PFSK-1 (cell line): ENCODE measurements at regions not wholly inside any gene's neighbourhood (a gene's known extent, or its start where the extent isn't known, plus 50 kb on each side); places are given as distances from the start of the nearest gene placed in this dataset.

Experiments used
- FOXP2 ChIP-seq: optimal IDR thresholded peaks from 2 replicates; pipeline ENCODE3; 2011; ENCODE audit warnings: borderline replicate concordance, control low read depth, inconsistent platforms; ENCODE audit not compliant: insufficient read depth; ENCODE audit errors: extremely low read length, extremely low read depth
- POLR2AphosphoS5 ChIP-seq: IDR thresholded peaks from 2 replicates; pipeline ENCODE4 v1.6.1; 2012; ENCODE audit warnings: low read depth, mild to moderate bottlenecking, control low read depth, low read length, moderate library complexity
- SIN3A ChIP-seq: IDR thresholded peaks from 2 replicates; pipeline ENCODE4 v1.6.1; 2012; ENCODE audit warnings: mild to moderate bottlenecking, low read length, moderate library complexity, borderline replicate concordance; ENCODE audit not compliant: insufficient read depth
- TAF1 ChIP-seq: IDR thresholded peaks from 2 replicates; pipeline ENCODE4 v1.6.1; 2012; ENCODE audit warnings: low read length, control low read depth, borderline replicate concordance; ENCODE audit not compliant: insufficient read depth
- TF ChIP-seq, protein P1 (sequence below), 2 experiments: IDR thresholded peaks; 2 replicates each; pipeline versions ENCODE4 v1.6.1 to v1.8.0; 2011 to 2012; ENCODE audit warnings: low read depth in 2 of 2, low read length in 2 of 2, control low read depth in 1 of 2, inconsistent platforms in 1 of 2, mild to moderate bottlenecking in 1 of 2, moderate library complexity in 1 of 2; ENCODE audit not compliant: insufficient read depth in 1 of 2

DNA sequence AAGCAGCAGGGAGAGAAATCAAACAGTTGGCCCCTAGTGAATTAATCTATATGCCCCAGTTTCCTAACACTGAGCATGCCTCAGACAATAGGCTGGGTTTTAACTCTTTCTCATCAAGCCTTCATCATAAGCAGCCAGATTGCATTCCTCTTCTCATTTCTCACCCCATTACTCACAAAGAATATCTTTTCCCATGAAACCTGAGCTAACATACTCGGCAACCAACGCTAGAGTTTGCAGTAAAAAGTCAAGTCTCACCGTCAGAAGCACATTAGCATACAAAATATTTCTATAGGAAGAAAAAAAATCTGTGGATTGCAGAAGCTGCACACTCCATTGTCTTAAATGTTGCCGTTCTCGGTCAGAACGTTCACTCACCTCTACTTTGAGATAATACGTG is 429.9 kb upstream of the ARID1B start:
- TF ChIP-seq POLR2AphosphoS5 (no peak), SIN3A (no peak), TAF1 (no peak), FOXP2 (no peak)
- TF ChIP-seq, protein P1, sequence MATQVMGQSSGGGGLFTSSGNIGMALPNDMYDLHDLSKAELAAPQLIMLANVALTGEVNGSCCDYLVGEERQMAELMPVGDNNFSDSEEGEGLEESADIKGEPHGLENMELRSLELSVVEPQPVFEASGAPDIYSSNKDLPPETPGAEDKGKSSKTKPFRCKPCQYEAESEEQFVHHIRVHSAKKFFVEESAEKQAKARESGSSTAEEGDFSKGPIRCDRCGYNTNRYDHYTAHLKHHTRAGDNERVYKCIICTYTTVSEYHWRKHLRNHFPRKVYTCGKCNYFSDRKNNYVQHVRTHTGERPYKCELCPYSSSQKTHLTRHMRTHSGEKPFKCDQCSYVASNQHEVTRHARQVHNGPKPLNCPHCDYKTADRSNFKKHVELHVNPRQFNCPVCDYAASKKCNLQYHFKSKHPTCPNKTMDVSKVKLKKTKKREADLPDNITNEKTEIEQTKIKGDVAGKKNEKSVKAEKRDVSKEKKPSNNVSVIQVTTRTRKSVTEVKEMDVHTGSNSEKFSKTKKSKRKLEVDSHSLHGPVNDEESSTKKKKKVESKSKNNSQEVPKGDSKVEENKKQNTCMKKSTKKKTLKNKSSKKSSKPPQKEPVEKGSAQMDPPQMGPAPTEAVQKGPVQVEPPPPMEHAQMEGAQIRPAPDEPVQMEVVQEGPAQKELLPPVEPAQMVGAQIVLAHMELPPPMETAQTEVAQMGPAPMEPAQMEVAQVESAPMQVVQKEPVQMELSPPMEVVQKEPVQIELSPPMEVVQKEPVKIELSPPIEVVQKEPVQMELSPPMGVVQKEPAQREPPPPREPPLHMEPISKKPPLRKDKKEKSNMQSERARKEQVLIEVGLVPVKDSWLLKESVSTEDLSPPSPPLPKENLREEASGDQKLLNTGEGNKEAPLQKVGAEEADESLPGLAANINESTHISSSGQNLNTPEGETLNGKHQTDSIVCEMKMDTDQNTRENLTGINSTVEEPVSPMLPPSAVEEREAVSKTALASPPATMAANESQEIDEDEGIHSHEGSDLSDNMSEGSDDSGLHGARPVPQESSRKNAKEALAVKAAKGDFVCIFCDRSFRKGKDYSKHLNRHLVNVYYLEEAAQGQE (IDR thresholded peaks at IDR 0.05; ENCODE audit: insufficient read depth in 1 of 2, low read depth in 2 of 2, low read length in 2 of 2), result no peak
